ENCODE measurements at regions not wholly inside any gene's neighbourhood (a gene's known extent, or its start where the extent isn't known, plus 50 kb on each side); places are given as distances from the start of the nearest gene placed in this dataset.

DNA sequence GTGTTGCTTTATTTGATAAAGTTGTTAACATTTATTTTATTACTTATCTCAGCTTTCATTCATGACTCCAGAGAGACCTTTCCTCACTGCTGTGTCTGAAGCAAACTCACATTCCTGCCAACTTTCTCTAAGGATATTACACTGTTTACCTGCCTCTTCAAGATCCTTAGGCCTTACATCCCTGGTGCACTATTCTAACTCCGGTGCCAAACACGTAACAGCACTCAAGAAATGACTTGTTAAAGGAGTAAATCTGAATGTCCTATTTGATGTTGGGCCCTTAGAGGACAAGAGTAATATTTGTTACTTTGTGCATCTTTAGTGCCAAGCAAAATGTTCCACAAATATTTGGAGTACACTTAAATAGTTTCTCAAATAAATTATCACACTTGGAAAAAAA, 324.1 kb upstream of the FLRT2 start:
- TF ChIP-seq POLR2A (IDR thresholded peaks at IDR 0.05) = no peak
- TF ChIP-seq, protein P1, sequence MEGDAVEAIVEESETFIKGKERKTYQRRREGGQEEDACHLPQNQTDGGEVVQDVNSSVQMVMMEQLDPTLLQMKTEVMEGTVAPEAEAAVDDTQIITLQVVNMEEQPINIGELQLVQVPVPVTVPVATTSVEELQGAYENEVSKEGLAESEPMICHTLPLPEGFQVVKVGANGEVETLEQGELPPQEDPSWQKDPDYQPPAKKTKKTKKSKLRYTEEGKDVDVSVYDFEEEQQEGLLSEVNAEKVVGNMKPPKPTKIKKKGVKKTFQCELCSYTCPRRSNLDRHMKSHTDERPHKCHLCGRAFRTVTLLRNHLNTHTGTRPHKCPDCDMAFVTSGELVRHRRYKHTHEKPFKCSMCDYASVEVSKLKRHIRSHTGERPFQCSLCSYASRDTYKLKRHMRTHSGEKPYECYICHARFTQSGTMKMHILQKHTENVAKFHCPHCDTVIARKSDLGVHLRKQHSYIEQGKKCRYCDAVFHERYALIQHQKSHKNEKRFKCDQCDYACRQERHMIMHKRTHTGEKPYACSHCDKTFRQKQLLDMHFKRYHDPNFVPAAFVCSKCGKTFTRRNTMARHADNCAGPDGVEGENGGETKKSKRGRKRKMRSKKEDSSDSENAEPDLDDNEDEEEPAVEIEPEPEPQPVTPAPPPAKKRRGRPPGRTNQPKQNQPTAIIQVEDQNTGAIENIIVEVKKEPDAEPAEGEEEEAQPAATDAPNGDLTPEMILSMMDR (IDR thresholded peaks at IDR 0.05) = no peak
- no peak overlapping the region for H3K4me3 ChIP-seq (ENCODE audit: low read depth, poor library complexity, severe bottlenecking)
- DNase-seq (ENCODE audit: low spot score in 2 of 2) = no peak
- 71 to 83% methylated on average over 2 of the region's 2 CpGs for WGBS, 2 donors
- intact Hi-C loops (cut with DNase I; ENCODE audit: low total_unique reads) = no loop called here

DNA sequence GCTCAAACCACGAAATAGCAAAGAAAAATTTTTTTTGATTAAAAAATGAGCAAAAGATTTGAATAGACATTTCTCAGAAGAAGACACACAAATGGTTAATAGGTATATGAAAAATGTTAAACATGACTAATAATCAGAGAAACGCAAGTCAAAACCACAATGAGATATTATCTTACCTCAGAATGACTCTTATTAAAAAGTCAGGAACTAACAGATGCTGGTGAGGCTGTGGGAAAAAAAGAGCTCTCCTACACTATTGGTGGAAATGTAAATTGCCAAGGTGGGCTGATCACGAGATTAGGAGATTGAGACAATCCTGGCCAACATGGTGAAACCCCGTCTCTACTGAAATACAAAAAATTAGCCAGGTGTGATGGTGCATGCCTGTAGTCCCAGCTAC, 315.5 kb upstream of the FLRT2 start:
- no peak overlapping the region for H3K4me3 ChIP-seq (ENCODE audit: low read depth, poor library complexity, severe bottlenecking)
- DNase-seq (ENCODE audit: low spot score in 2 of 2) = no peak
- TF ChIP-seq POLR2A (IDR thresholded peaks at IDR 0.05) = no peak
- TF ChIP-seq, protein P1 (IDR thresholded peaks at IDR 0.05) = no peak
- 64 to 79% methylated on average over 4 of the region's 4 CpGs for WGBS, 2 donors
- intact Hi-C loops (cut with DNase I; ENCODE audit: low total_unique reads) = no loop called here

DNA sequence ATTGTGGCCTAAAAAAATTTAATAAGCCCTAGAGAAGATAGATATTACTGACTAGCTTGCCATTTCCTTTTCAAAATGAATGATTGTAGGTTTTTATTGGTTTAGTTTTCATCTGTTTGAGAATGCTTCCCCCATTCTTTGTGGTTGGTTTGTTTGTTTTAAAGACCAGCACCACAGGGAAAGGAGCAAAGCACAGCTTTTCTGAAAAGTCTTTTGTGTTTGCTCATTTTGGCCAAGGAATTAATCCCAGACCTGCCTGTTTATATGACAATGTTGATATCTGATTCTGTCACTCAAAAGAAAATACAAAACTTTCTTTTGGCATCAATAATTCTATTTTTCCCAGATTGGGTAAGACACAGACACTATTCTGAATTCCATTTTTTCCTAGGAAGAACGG, 312.5 kb upstream of the FLRT2 start:
- intact Hi-C loops (cut with DNase I; ENCODE audit: low total_unique reads) = no loop called here
- 88 to 89% methylated on average over 1 of the region's 1 CpG for WGBS, 2 donors
- TF ChIP-seq, protein P1 (IDR thresholded peaks at IDR 0.05) = no peak
- TF ChIP-seq POLR2A (IDR thresholded peaks at IDR 0.05) = no peak
- no peak overlapping the region for H3K4me3 ChIP-seq (ENCODE audit: low read depth, poor library complexity, severe bottlenecking)
- no peak for DNase-seq (ENCODE audit: low spot score in 2 of 2)

DNA sequence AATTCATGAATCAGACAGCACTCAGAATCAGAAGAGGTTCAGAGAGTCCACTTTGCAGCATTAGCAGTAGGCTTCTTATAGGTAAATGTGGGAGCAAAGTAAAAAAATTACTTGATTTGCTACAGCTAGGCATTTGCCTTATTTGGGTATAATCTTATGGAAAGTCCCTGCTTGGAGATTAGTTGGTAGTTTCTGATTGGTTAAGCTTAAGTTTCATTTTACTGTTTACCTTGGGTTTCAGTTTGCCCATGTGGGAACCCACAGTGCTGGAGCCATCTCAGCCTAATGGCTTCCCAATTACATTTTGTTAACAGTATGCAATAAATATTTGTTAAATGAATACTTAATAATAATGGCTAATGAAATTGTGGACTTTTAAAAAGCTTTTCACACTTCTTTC, 311.0 kb upstream of the FLRT2 start:
- no peak for TF ChIP-seq POLR2A (IDR thresholded peaks at IDR 0.05)
- TF ChIP-seq, protein P1 (IDR thresholded peaks at IDR 0.05) = no peak
- intact Hi-C loops (cut with DNase I; ENCODE audit: low total_unique reads) = no loop called here
- H3K4me3 ChIP-seq (ENCODE audit: low read depth, poor library complexity, severe bottlenecking) = no peak overlapping the region
- no peak for DNase-seq (ENCODE audit: low spot score in 2 of 2)

DNA sequence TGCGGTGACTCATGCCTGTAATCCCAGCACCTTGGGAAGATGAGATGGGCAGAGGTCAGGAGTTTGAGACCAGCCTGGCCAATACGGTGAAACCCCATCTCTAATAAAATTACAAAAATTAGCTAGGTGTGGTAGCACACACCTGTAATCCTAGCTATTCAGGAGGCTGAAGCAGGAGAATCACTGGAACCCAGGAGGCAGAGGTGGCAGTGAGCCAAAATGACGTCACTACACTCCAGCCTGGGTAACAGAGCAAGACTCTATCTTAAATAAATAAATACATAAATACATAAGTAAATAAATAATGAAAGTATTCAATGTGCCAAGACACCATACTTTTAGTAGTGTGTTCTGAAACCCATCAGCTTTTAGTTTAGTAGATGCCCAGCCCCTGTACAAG, 308.1 kb upstream of the FLRT2 start:
- WGBS, 2 donors = 67% methylated on average over 3 of the region's 3 CpGs
- intact Hi-C loops (cut with DNase I; ENCODE audit: low total_unique reads) = no loop called here
- H3K4me3 ChIP-seq (ENCODE audit: low read depth, poor library complexity, severe bottlenecking) = no peak overlapping the region
- DNase-seq (ENCODE audit: low spot score in 2 of 2) = no peak
- TF ChIP-seq, protein P1 (IDR thresholded peaks at IDR 0.05) = no peak
- no peak for TF ChIP-seq POLR2A (IDR thresholded peaks at IDR 0.05)

DNA sequence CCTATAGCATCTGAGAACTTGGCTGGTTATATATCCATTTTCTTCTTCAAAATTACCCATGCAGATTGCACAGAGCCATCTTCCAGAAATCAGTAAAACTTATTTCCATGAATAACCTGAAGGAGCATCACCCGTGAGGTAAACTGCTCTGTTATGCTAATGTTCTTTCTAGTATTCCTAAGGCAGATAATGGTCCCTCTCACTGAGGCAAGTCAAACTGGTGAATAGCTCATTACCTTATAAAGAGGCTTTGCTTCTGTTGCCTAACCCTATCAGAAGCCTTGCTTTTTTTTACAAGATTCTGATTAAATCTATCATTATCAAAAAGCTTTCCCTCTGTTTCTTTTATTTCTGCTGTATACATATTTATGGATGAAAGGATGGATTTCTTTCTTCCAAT, 307.6 kb upstream of the FLRT2 start:
- no peak overlapping the region for H3K4me3 ChIP-seq (ENCODE audit: low read depth, poor library complexity, severe bottlenecking)
- DNase-seq (ENCODE audit: low spot score in 2 of 2) = no peak
- WGBS, 2 donors = 85 to 91% methylated on average over 1 of the region's 1 CpG
- intact Hi-C loops (cut with DNase I; ENCODE audit: low total_unique reads) = no loop called here
- TF ChIP-seq, protein P1 (IDR thresholded peaks at IDR 0.05) = no peak
- TF ChIP-seq POLR2A (IDR thresholded peaks at IDR 0.05) = no peak
